IMR-90 (cell line): ENCODE measurements at regions not wholly inside any gene's neighbourhood (a gene's known extent, or its start where the extent isn't known, plus 50 kb on each side); places are given as distances from the start of the nearest gene placed in this dataset.
A peak's percentile ranks its signal among the peaks of the same experiment; 100 is the strongest.

Experiments used
- ATAC-seq: fragments of 200-7000 bp; cut with Tn5 transposase; 2 replicates; pipeline ENCODE4 v1.9.1; 2020; ENCODE audit warnings: low read depth, mild to moderate bottlenecking, moderate library complexity
- BruUV-seq: library from RNA; stranded (reverse); fragments of 400-500 nt; replicated peaks from 2 replicates; lab custom pipeline; 2021; lab: Mats Ljungman, UMichigan
- CTCF ChIA-PET: fragments of 300-600 bp; formaldehyde crosslinking; extraction: SDS; loops from one replicate; lab custom pipeline; 2021; ENCODE audit warnings: antibody characterized with exemption; lab: Yijun Ruan, JAX
- POLR2A ChIA-PET: fragments of 300-600 bp; sonication (Branson Sonifier 250); formaldehyde crosslinking; loops from one replicate; lab custom pipeline; 2022; ENCODE audit warnings: antibody characterized with exemption; ENCODE audit not compliant: unreplicated experiment; lab: Charles Lee
- DNase-seq: peaks from one replicate; pipeline ENCODE4 v3.0.0; 2013
- H2AFZ ChIP-seq: replicated peaks from 2 replicates; pipeline ENCODE3; 2013; ENCODE audit warnings: low read length, mild to moderate bottlenecking; ENCODE audit not compliant: poor library complexity
- H2AK5ac ChIP-seq: 2 replicates; pipeline ENCODE4 v1.6.1; 2013; ENCODE audit warnings: low read depth, low read length, inconsistent platforms
- H2AK9ac ChIP-seq: replicated peaks from 2 replicates; pipeline ENCODE3; 2013; ENCODE audit warnings: mild to moderate bottlenecking, low read depth, low read length, moderate library complexity; ENCODE audit not compliant: poor library complexity
- H2BK120ac ChIP-seq: 2 replicates; pipeline ENCODE4 v1.6.1; 2013; ENCODE audit warnings: low read depth, low read length, inconsistent platforms
- H2BK15ac ChIP-seq: 3 replicates; pipeline ENCODE4 v1.6.1; 2013; ENCODE audit warnings: low read depth, low read length, inconsistent platforms
- H2BK20ac ChIP-seq: 2 replicates; pipeline ENCODE4 v1.6.1; 2013; ENCODE audit warnings: low read depth, mild to moderate bottlenecking, inconsistent platforms, low read length, moderate library complexity
- H2BK5ac ChIP-seq: 2 replicates; pipeline ENCODE4 v1.6.1; 2013; ENCODE audit warnings: mild to moderate bottlenecking, low read depth, low read length, inconsistent platforms; ENCODE audit not compliant: poor library complexity, severe bottlenecking
- H3K14ac ChIP-seq: replicated peaks from 2 replicates; pipeline ENCODE4 v1.6.1; 2013; ENCODE audit warnings: low read depth, low read length, inconsistent platforms
- H3K18ac ChIP-seq: 2 replicates; pipeline ENCODE4 v1.6.1; 2013; ENCODE audit warnings: low read depth, low read length, control low read depth
- H3K23ac ChIP-seq: 2 replicates; pipeline ENCODE4 v1.6.1; 2013; ENCODE audit warnings: low read depth, low read length, inconsistent platforms
- H3K27ac ChIP-seq: 2 replicates; pipeline ENCODE4 v1.5.1; 2013; ENCODE audit warnings: mild to moderate bottlenecking, control low read depth, low read length; ENCODE audit not compliant: insufficient read depth
- H3K27me3 ChIP-seq: 2 replicates; pipeline ENCODE4 v1.6.1; 2013; ENCODE audit warnings: low read length; ENCODE audit not compliant: control insufficient read depth, insufficient read depth
- H3K36me3 ChIP-seq: 2 replicates; pipeline ENCODE4 v1.6.1; 2013; ENCODE audit warnings: low read length, mixed read lengths; ENCODE audit not compliant: control insufficient read depth, insufficient read depth
- H3K4ac ChIP-seq: 2 replicates; pipeline ENCODE4 v1.6.1; 2013; ENCODE audit warnings: low read depth, low read length, inconsistent platforms
- H3K4me1 ChIP-seq: 2 replicates; pipeline ENCODE4 v1.6.1; 2013; ENCODE audit warnings: low read length, mixed read lengths; ENCODE audit not compliant: control insufficient read depth, insufficient read depth
- H3K4me2 ChIP-seq: 2 replicates; pipeline ENCODE4 v1.6.1; 2013; ENCODE audit warnings: low read depth, mild to moderate bottlenecking, control low read depth, low read length, moderate library complexity
- H3K4me3 ChIP-seq: 2 replicates; pipeline ENCODE4 v1.5.1; 2013; ENCODE audit warnings: low read depth, mild to moderate bottlenecking, control low read depth, low read length, moderate library complexity; ENCODE audit not compliant: insufficient read depth
- H3K56ac ChIP-seq: 2 replicates; pipeline ENCODE4 v1.6.1; 2013; ENCODE audit warnings: low read length, inconsistent platforms; ENCODE audit not compliant: insufficient read depth; ENCODE audit errors: extremely low read depth
- H3K79me1 ChIP-seq, 2 experiments: 2 replicates each; pipeline ENCODE4 v1.6.1; 2013; ENCODE audit warnings: low read length in 2 of 2, inconsistent platforms in 1 of 2, low read depth in 1 of 2
- H3K9ac ChIP-seq: 2 replicates; pipeline ENCODE4 v1.6.1; 2013; ENCODE audit warnings: low read depth, low read length, control low read depth
- H3K9me1 ChIP-seq: 2 replicates; pipeline ENCODE4 v1.6.1; 2013; ENCODE audit warnings: low read length, inconsistent platforms; ENCODE audit not compliant: insufficient read depth
- H3K9me3 ChIP-seq: 2 replicates; pipeline ENCODE4 v1.6.1; 2013; ENCODE audit warnings: low read length; ENCODE audit not compliant: control insufficient read depth, insufficient read depth
- H4K20me1 ChIP-seq: 2 replicates; pipeline ENCODE4 v1.6.1; 2013; ENCODE audit warnings: low read length, inconsistent platforms; ENCODE audit not compliant: insufficient read depth
- H4K5ac ChIP-seq: 2 replicates; pipeline ENCODE4 v1.6.1; 2013; ENCODE audit warnings: mild to moderate bottlenecking, low read depth, low read length, control low read depth
- H4K8ac ChIP-seq, 2 experiments: 2 replicates each; pipeline ENCODE4 v1.6.1; 2013; ENCODE audit warnings: low read depth in 2 of 2, low read length in 2 of 2, control low read depth in 1 of 2, inconsistent platforms in 1 of 2
- H4K91ac ChIP-seq: 2 replicates; pipeline ENCODE4 v1.6.1; 2013; ENCODE audit warnings: low read depth, low read length, inconsistent platforms; ENCODE audit not compliant: insufficient read depth
- CEBPB ChIP-seq: IDR thresholded peaks from 2 replicates; pipeline ENCODE4 v1.6.1; 2012; ENCODE audit warnings: low read depth, low read length, improper control_type of control experiment
- CTCF ChIP-seq: conservative IDR thresholded peaks from 2 replicates; pipeline ENCODE4 v1.5.1; 2012; ENCODE audit warnings: mild to moderate bottlenecking, low read depth, low read length, improper control_type of control experiment
- MAZ ChIP-seq: IDR thresholded peaks from 2 replicates; pipeline ENCODE4 v1.6.1; 2012; ENCODE audit warnings: low read depth, mild to moderate bottlenecking, low read length, improper control_type of control experiment, moderate library complexity, borderline replicate concordance
- POLR2A ChIP-seq: IDR thresholded peaks from 2 replicates; pipeline ENCODE4 v1.6.1; 2012; ENCODE audit warnings: mild to moderate bottlenecking, low read depth, low read length
- RFX5 ChIP-seq: IDR thresholded peaks from 2 replicates; pipeline ENCODE4 v1.8.0; 2012; ENCODE audit warnings: low read depth, mild to moderate bottlenecking, low read length, moderate library complexity
- SMC3 ChIP-seq: fragments of 150-350 bp; IDR thresholded peaks from 2 replicates; pipeline ENCODE4 v1.6.1; 2016; ENCODE audit warnings: low read depth, mild to moderate bottlenecking, antibody characterized with exemption, low read length, moderate library complexity
- WGBS, 2 experiments: methylation state at CpG; one replicate each; pipeline versions ENCODE4 v1.1.5 to v1.1.7; 2013; ENCODE audit warnings: missing lambda C conversion rate in 2 of 2; ENCODE audit not compliant: insufficient read length in 1 of 2; ENCODE audit errors: extremely low coverage in 2 of 2; 5-methylcytosine and 5-hydroxymethylcytosine counted together
- dilution Hi-C: fragments of 300-500 bp; cut with HindIII; formaldehyde crosslinking; loops from one replicate; pipeline ENCODE4 v1.14.3; 2018; ENCODE audit warnings: low sequenced_read_pairs; ENCODE audit not compliant: unreplicated experiment
- in situ Hi-C: fragments of 300-500 bp; cut with MboI; formaldehyde crosslinking; loops from 3 replicates; pipeline ENCODE4 v1.14.3; 2019; ENCODE audit warnings: low sequenced_read_pairs, inconsistent platforms, mixed read lengths
- intact Hi-C: fragments of 100-400 bp; cut with micrococcal nuclease; formaldehyde crosslinking; loops from 2 replicates; pipeline ENCODE4 v1.10.0; 2022

- Histone ChIP-seq H4K20me1 (no peaks in the 10 kb centered on the region), H4K91ac (no peak overlapping the region), H3K79me1 (no peaks in the 10 kb centered on the region), H3K36me3 (no peaks in the 10 kb centered on the region), H2BK5ac (no peak overlapping the region), H4K8ac (no peak overlapping the region), H2BK120ac (no peak overlapping the region), H2AK5ac (no peak overlapping the region), H3K18ac (no peak overlapping the region), H3K27ac (no peak overlapping the region), H2AFZ (no peak overlapping the region), H2BK15ac (no peak overlapping the region), H3K9me3 (no peaks in the 10 kb centered on the region), H3K9me1 (no peaks in the 10 kb centered on the region), H3K23ac (no peak overlapping the region), H3K9ac (no peak overlapping the region), H3K56ac (no peak overlapping the region), H2AK9ac (no peak overlapping the region), H3K4me1 (peaks cover 3% of the 10 kb centered on the region; the same call in 1 of the 2 replicates), H3K4me2 (no peak overlapping the region), H3K14ac (no peak overlapping the region), H3K27me3 (peaks cover 2% of the 10 kb centered on the region; the same call in 1 of the 2 replicates), H2BK20ac (no peak overlapping the region), H3K4me3 (no peak overlapping the region), H4K5ac (no peak overlapping the region), H3K4ac (no peak overlapping the region)
- ATAC-seq (no peak), DNase-seq (peak; percentile 4)
- CTCF ChIA-PET: no interaction called here
- no TSS peak for BruUV-seq
- WGBS, 2 experiments: 55% methylated on average over 3 of the region's 5 CpGs; no CpG with 5 or more reads in 1 of the 2 experiments
- dilution Hi-C loops: no loop called here
- TF ChIP-seq MAZ: no peak
- no peak for TF ChIP-seq CTCF
- TF ChIP-seq CEBPB: no peak
- TF ChIP-seq POLR2A: no peak
- no peak for TF ChIP-seq SMC3
- no peak for TF ChIP-seq RFX5
- POLR2A ChIA-PET: no interaction called here
- intact Hi-C loops: no loop called here
- in situ Hi-C loops: no loop called here
Observed at GRCh38 chr2:236858661-236859060, 227.0 kb upstream of the COPS8 start.
